ENCODE measurements at regions not wholly inside any gene's neighbourhood (a gene's known extent, or its start where the extent isn't known, plus 50 kb on each side); places are given as distances from the start of the nearest gene placed in this dataset.

- no peak for DNase-seq
- Histone ChIP-seq H3K36me3 (replicated peaks) (no peaks in the 10 kb centered on the region), H3K4me3 (ENCODE audit: low read depth, low read length) (no peak overlapping the region), H3K27ac (no peak overlapping the region), H3K27me3 (replicated peaks) (no peaks in the 10 kb centered on the region)
- TF ChIP-seq, protein P1, sequence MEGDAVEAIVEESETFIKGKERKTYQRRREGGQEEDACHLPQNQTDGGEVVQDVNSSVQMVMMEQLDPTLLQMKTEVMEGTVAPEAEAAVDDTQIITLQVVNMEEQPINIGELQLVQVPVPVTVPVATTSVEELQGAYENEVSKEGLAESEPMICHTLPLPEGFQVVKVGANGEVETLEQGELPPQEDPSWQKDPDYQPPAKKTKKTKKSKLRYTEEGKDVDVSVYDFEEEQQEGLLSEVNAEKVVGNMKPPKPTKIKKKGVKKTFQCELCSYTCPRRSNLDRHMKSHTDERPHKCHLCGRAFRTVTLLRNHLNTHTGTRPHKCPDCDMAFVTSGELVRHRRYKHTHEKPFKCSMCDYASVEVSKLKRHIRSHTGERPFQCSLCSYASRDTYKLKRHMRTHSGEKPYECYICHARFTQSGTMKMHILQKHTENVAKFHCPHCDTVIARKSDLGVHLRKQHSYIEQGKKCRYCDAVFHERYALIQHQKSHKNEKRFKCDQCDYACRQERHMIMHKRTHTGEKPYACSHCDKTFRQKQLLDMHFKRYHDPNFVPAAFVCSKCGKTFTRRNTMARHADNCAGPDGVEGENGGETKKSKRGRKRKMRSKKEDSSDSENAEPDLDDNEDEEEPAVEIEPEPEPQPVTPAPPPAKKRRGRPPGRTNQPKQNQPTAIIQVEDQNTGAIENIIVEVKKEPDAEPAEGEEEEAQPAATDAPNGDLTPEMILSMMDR (IDR thresholded peaks at IDR 0.05; ENCODE audit: low read depth, low read length, missing control alignments): no peak
- in situ Hi-C loops (cut with HindIII; ENCODE audit: low pct_ligation_motif_present, low sequenced_read_pairs): no loop called here
Measured at GRCh38 chr10:117723343-117723742, 180.8 kb downstream of the EMX2 start.

DNA sequence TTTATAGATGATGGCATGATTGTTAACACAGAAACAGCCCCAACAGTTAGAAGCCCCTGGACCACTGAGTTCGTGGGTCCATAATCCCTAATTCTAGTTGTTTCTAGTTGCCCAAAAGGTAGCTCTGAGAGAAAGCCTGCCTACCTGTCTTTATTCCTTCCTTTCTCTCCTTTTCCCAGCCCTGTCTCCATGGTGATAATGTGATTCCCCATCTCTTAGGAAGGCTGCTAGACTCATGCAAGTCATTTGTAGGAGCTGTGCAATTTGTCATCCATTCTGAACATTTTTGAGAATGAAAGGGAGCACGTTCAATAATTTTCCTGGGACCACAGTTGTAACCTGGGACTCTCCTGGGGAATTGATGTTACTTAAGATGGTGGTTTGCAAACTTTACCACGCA lies 183.4 kb downstream of the EMX2 start:
- Histone ChIP-seq H3K36me3 (replicated peaks) (no peaks in the 10 kb centered on the region), H3K27ac (no peak overlapping the region), H3K27me3 (replicated peaks) (no peaks in the 10 kb centered on the region), H3K4me3 (ENCODE audit: low read depth, low read length) (no peak overlapping the region)
- in situ Hi-C loops (cut with HindIII; ENCODE audit: low pct_ligation_motif_present, low sequenced_read_pairs): no loop called here
- TF ChIP-seq, protein P1 (IDR thresholded peaks at IDR 0.05; ENCODE audit: low read depth, low read length, missing control alignments): no peak
- DNase-seq: no peak

DNA sequence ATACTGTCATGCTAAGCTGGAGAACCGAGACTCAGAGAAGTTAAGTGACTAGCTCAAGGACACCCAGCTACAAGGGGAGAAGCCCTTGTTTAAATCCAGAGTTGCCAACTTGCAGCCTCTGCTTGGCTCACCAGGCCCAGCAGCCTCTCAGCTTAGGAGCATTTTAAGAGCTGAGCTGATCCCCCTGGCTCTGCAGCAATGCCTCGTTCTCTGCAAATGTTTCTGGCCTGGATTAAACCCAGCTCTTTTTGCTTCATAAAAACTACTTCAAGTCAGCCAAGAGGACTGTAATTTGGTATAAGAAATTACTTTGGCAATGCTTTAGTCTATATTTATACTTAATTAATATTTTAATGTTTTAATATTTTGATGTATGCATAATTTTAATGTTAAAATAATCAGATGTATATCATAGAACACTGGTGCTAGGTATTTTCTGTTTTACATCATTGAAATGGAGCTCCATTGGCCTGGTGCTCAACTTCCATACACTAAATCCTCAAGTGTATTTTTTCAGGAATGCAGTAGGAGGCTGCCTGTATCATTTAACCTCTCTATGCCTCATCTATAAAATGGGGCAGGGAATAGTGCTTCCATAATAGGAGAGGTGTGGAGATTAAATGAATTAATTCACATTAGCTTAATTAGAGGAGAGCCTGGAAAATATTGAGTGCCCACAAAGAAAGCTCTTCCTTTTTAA lies 184.2 kb downstream of the EMX2 start:
- no peaks in the 10 kb centered on the region for H3K27me3 ChIP-seq (replicated peaks)
- no peaks in the 10 kb centered on the region for H3K36me3 ChIP-seq (replicated peaks)
- DNase-seq: no peak
- H3K27ac ChIP-seq: no peak overlapping the region
- no peak overlapping the region for H3K4me3 ChIP-seq (ENCODE audit: low read depth, low read length)
- TF ChIP-seq, protein P1 (IDR thresholded peaks at IDR 0.05; ENCODE audit: low read depth, low read length, missing control alignments): no peak
- in situ Hi-C loops (cut with HindIII; ENCODE audit: low pct_ligation_motif_present, low sequenced_read_pairs): no loop called here

DNA sequence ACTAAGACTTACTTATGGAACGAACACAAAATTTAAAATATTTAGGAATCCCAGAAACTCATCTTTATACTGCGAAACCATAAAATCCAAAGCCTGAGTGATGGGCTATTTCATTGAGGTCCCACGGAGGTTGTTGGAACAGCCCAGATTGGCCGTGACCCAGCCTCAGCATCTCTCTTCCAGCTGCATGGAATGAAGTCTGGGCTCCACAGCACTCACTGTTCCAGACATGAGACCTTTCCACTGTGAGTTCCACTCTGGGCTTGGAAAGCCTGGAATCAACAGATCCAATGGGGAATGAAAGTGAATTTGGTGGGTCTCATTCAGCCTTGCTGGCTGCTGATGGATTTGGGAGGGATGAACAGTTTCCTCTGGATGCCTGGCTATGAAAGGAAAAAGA lies 184.9 kb downstream of the EMX2 start:
- no peak overlapping the region for H3K4me3 ChIP-seq (ENCODE audit: low read depth, low read length)
- no peak overlapping the region for H3K27ac ChIP-seq
- TF ChIP-seq, protein P1 (IDR thresholded peaks at IDR 0.05; ENCODE audit: low read depth, low read length, missing control alignments): no peak
- no peaks in the 10 kb centered on the region for H3K27me3 ChIP-seq (replicated peaks)
- in situ Hi-C loops (cut with HindIII; ENCODE audit: low pct_ligation_motif_present, low sequenced_read_pairs): no loop called here
- DNase-seq: no peak
- H3K36me3 ChIP-seq (replicated peaks): no peaks in the 10 kb centered on the region

DNA sequence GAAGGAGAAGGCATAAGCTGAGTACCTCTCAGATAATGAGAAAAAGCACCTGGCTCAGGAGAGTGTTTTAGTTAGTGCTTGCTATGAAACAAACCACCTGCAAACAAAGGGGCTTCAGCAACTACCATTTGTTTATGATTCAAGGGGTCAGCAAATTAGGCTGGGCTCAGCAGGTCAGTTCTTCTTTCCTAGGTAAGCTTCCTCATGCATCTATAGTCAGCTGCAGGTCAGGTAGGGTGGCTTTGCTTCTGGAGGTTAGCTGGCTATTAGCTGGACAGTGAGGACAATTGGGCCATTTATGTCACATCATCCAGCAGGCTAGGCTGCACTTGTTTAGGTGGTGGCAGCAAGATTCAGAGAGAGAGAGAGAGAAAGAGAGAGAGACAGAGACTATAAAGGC lies 185.5 kb downstream of the EMX2 start:
- TF ChIP-seq, protein P1 (IDR thresholded peaks at IDR 0.05; ENCODE audit: low read depth, low read length, missing control alignments): no peak
- no peak overlapping the region for H3K4me3 ChIP-seq (ENCODE audit: low read depth, low read length)
- H3K36me3 ChIP-seq (replicated peaks): no peaks in the 10 kb centered on the region
- H3K27ac ChIP-seq: no peak overlapping the region
- in situ Hi-C loops (cut with HindIII; ENCODE audit: low pct_ligation_motif_present, low sequenced_read_pairs): no loop called here
- no peak for DNase-seq
- no peaks in the 10 kb centered on the region for H3K27me3 ChIP-seq (replicated peaks)

DNA sequence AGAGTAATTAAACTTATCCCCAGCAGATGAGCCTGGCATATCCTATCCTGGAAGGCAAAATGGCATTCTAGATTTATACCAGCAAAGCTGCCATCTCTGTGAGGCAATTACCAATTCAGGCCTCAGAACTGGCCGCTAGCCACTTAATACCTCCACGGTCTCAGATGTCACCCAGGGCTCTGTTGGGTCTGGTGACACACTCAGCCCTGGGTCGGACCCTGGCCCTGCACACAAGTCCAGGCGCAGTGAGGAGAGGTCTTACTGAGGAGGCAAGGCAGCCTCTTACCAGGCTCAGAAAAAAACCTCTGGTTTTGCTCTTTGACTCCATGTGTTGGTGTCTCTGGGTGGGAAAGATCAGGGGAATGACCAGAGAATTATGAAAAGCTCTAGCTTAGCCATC lies 186.6 kb downstream of the EMX2 start:
- Histone ChIP-seq H3K27ac (no peak overlapping the region), H3K36me3 (replicated peaks) (no peaks in the 10 kb centered on the region), H3K4me3 (ENCODE audit: low read depth, low read length) (no peak overlapping the region), H3K27me3 (replicated peaks) (peaks cover 5% of the 10 kb centered on the region)
- in situ Hi-C loops (cut with HindIII; ENCODE audit: low pct_ligation_motif_present, low sequenced_read_pairs): no loop called here
- TF ChIP-seq, protein P1 (IDR thresholded peaks at IDR 0.05; ENCODE audit: low read depth, low read length, missing control alignments): no peak
- DNase-seq: no peak

Data from brain microvascular endothelial cell (primary cell).